Heart left ventricle (tissue), 13 donors: ENCODE measurements at regions not wholly inside any gene's neighbourhood (a gene's known extent, or its start where the extent isn't known, plus 50 kb on each side); places are given as distances from the start of the nearest gene placed in this dataset.

ENCODE experiments used
- POLR2A ChIP-seq, 2 donors: fragments of 450-650 bp; IDR thresholded peaks; one replicate each; pipeline ENCODE4 v1.6.1; 2017; ENCODE audit warnings: antibody characterized with exemption in 2 of 2, mild to moderate bottlenecking in 2 of 2, moderate library complexity in 2 of 2
- TF ChIP-seq, protein P1 (sequence below), 12 donors: fragments of 200-600 bp; sonication (generic) in 4 of 12; IDR thresholded peaks; one replicate each; pipeline versions ENCODE4 v1.5.0 to v1.8.0; 2018 to 2022; ENCODE audit warnings: antibody characterized with exemption in 12 of 12, mild to moderate bottlenecking in 5 of 12
- donor health status: ischemic (EF 13 %, LVEDD 7.1; RV severe dilation, severe dysfunction).
- donor health status: DM: no; HTN: yes; CAD: no.
- donor health status: DM: no; HTN: no; CAD: no.
- donor health status: ischemic (EF 25% LVEDD 6.9; RV normal size, moderate dysfunction).
- donor health status: ischemic (EF 25% LVEDD 5.7; RV mildly dilated, moderate dysfunction).
- donor health status: ischemic (EF 35%, LVEDD 5.7; RV mildly dilated, moderate dysfunction).
- donor health status: nonischemic (EF 11% LVEDD 7.7; RV severe dilation, severe dysfunction).
- donor health status: DM: yes; HTN: yes; CAD: no.
- donor health status: PGD.
- donor health status: ischemic (EF 29% LVEDD 5.4; RV normal size, mild dysfunction).
- donor health status: nonischemic (EF 23%, LVEDD 6.1; RV moderate dilation, normal function).

- TF ChIP-seq POLR2A (IDR thresholded peaks at IDR 0.05), result no peak
- TF ChIP-seq, protein P1, sequence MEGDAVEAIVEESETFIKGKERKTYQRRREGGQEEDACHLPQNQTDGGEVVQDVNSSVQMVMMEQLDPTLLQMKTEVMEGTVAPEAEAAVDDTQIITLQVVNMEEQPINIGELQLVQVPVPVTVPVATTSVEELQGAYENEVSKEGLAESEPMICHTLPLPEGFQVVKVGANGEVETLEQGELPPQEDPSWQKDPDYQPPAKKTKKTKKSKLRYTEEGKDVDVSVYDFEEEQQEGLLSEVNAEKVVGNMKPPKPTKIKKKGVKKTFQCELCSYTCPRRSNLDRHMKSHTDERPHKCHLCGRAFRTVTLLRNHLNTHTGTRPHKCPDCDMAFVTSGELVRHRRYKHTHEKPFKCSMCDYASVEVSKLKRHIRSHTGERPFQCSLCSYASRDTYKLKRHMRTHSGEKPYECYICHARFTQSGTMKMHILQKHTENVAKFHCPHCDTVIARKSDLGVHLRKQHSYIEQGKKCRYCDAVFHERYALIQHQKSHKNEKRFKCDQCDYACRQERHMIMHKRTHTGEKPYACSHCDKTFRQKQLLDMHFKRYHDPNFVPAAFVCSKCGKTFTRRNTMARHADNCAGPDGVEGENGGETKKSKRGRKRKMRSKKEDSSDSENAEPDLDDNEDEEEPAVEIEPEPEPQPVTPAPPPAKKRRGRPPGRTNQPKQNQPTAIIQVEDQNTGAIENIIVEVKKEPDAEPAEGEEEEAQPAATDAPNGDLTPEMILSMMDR (IDR thresholded peaks at IDR 0.05), result peak in 2 of 12 donors; percentile 18 to 29
Measured at GRCh38 chr16:59411961-59412841, 678.1 kb upstream of the GOT2 start.
